Lung (tissue), 11 donors: ENCODE measurements at regions not wholly inside any gene's neighbourhood (a gene's known extent, or its start where the extent isn't known, plus 50 kb on each side); places are given as distances from the start of the nearest gene placed in this dataset.

ENCODE experiments used
- ATAC-seq: fragments of 200-7000 bp; cut with Tn5 transposase; one replicate; pipeline ENCODE4 v1.9.1; 2020; ENCODE audit warnings: moderate number of reproducible peaks; ENCODE audit not compliant: insufficient read depth, low FRiP score
- DNase-seq, 3 donors: peaks; one replicate each; pipeline ENCODE4 v3.0.0-alpha.2; 2013 to 2017
- H3K27ac ChIP-seq, 2 donors: one replicate each; pipeline ENCODE4 v1.5.1; 2013; ENCODE audit warnings: mild to moderate bottlenecking in 2 of 2, moderate library complexity in 2 of 2, control low read depth in 1 of 2, inconsistent platforms in 1 of 2, low read depth in 1 of 2, low read length in 1 of 2
- H3K27me3 ChIP-seq, 3 donors: one replicate each; pipeline ENCODE4 v1.5.1; 2013; ENCODE audit warnings: low read length in 2 of 3; ENCODE audit not compliant: control insufficient read depth in 3 of 3, insufficient read depth in 3 of 3
- H3K36me3 ChIP-seq, 4 donors: one replicate each; pipeline ENCODE4 v1.5.1; 2013; ENCODE audit warnings: low read length in 4 of 4, mild to moderate bottlenecking in 1 of 4, moderate library complexity in 1 of 4; ENCODE audit not compliant: control insufficient read depth in 4 of 4, insufficient read depth in 4 of 4
- H3K4me1 ChIP-seq, 5 donors: one replicate each; pipeline ENCODE4 v1.5.1; 2013; ENCODE audit warnings: low read length in 5 of 5, mild to moderate bottlenecking in 2 of 5, moderate library complexity in 1 of 5; ENCODE audit not compliant: control insufficient read depth in 5 of 5, insufficient read depth in 5 of 5
- H3K4me3 ChIP-seq: one replicate; pipeline ENCODE4 v1.5.1; 2013; ENCODE audit warnings: mild to moderate bottlenecking, control low read depth, moderate library complexity
- H3K9ac ChIP-seq, 2 donors: one replicate each; pipeline ENCODE4 v1.5.1; 2013; ENCODE audit warnings: low read length in 2 of 2, control low read depth in 1 of 2; ENCODE audit not compliant: insufficient read depth in 1 of 2
- H3K9me3 ChIP-seq, 4 donors: one replicate each; pipeline ENCODE4 v1.5.1; 2013; ENCODE audit warnings: low read length in 3 of 4, mild to moderate bottlenecking in 1 of 4, moderate library complexity in 1 of 4; ENCODE audit not compliant: control insufficient read depth in 4 of 4, insufficient read depth in 3 of 4
- WGBS, 2 donors: extraction: QIAGEN DNeasy Blood & Tissue Kit; methylation state at CpG; one replicate each; pipeline ENCODE4 v1.1.7; 2013; 5-methylcytosine and 5-hydroxymethylcytosine counted together
- TF ChIP-seq, protein P1 (sequence below): IDR thresholded peaks from 2 replicates; pipeline ENCODE4 v1.5.1; 2012; ENCODE audit warnings: mild to moderate bottlenecking; ENCODE audit errors: control extremely low read depth, extremely low read depth
- donor health status: control.
- donor health status: control.
- donor health status: Bipolar disorder and iron deficiency.
- donor health status: healthy.
- donor health status: DM: yes; HTN: yes; CAD: no.

DNA sequence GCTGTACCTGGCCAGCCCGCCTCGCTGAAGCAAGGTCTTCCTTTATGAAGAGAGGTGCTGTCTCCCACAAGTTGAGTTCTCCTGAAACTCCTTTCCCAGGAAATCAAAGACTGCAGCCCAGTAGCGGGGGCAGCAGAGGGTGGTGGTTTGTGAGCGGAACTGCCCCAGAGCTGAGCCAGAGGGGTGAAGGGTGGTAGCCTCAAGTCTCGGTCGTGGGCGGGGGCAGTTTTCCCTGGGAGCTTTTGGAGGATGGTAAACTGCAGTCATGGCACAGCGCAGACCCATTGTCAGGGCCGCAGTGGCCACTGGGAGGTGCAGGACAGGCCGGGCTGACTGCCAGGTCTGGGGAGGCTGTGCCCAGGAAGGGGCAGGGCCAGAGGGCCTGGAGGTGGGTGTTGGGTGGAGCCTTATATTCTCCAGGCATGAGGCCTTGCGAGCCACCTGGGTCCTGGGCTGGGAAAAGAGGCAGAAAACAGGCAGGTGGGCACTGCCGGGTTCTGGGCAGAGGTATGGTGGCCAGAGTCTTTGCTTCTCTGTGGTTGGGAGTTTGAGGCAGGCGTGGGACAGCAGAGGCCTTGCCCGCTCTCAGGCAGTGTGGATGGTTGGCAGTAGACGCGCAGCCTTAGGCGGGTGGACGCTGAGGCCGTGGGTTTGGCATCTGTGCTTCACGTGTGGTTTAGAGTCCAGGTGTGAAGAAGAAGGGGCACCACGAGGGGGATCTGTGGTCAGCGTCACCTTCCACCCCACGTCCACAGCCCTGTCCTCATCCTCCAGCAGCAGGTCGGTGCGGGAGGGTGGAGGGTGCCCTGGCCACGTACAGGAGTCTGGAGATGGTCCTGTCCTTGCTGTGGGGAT is 1176.4 kb downstream of the BRD1 start:
- no peaks in the 10 kb centered on the region for H3K27me3 ChIP-seq
- no peak overlapping the region for H3K9ac ChIP-seq
- H3K4me3 ChIP-seq, result no peak overlapping the region
- no peaks in the 10 kb centered on the region for H3K9me3 ChIP-seq
- TF ChIP-seq, protein P1, sequence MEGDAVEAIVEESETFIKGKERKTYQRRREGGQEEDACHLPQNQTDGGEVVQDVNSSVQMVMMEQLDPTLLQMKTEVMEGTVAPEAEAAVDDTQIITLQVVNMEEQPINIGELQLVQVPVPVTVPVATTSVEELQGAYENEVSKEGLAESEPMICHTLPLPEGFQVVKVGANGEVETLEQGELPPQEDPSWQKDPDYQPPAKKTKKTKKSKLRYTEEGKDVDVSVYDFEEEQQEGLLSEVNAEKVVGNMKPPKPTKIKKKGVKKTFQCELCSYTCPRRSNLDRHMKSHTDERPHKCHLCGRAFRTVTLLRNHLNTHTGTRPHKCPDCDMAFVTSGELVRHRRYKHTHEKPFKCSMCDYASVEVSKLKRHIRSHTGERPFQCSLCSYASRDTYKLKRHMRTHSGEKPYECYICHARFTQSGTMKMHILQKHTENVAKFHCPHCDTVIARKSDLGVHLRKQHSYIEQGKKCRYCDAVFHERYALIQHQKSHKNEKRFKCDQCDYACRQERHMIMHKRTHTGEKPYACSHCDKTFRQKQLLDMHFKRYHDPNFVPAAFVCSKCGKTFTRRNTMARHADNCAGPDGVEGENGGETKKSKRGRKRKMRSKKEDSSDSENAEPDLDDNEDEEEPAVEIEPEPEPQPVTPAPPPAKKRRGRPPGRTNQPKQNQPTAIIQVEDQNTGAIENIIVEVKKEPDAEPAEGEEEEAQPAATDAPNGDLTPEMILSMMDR, result no peak
- H3K36me3 ChIP-seq, result no peaks in the 10 kb centered on the region
- no peak overlapping the region for H3K27ac ChIP-seq
- H3K4me1 ChIP-seq, result no peaks in the 10 kb centered on the region
- ATAC-seq (no peak), DNase-seq (no peak)
- WGBS, 2 donors, result 88 to 90% methylated on average over 26 of the region's 26 CpGs

DNA sequence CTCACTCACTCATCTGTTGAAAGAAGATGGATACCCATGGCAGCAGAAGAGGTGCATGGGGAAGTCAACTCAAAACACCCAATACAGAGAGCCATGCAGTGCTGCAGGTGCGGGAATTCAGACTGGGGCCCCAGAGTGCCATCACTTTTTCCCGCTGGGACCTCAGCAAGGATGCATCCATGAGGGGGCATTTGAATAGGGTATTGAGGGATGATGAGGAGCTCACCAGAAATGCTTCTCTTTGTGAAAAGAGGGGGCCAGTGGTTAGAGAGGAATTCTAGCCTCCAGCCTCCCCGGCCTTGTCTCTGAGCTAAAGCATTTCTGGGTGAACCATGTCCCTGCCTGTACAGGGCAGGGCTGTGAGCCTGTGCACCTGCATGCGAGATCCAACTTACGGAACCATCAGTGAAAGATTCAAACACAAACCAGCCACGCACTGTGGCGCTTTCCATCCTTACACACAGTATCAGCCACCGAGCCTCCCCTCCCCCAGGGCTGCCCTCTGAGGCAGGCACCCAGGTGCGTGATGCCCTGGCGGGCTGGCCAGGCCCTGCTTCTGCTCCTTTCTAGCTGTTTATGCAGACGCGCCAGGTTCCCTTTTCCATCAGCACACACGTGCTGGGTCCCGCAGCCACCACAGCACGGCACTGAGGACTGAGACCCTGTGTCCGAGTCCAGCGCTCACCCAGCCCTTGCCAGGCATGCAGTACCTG is 1177.2 kb downstream of the BRD1 start:
- DNase-seq (no peak), ATAC-seq (no peak)
- H3K9ac ChIP-seq, result no peak overlapping the region
- no peak overlapping the region for H3K27ac ChIP-seq
- no peaks in the 10 kb centered on the region for H3K27me3 ChIP-seq
- H3K4me3 ChIP-seq, result no peak overlapping the region
- WGBS, 2 donors, result 91 to 93% methylated on average over 17 of the region's 17 CpGs
- TF ChIP-seq, protein P1, result no peak
- H3K4me1 ChIP-seq, result no peaks in the 10 kb centered on the region
- H3K9me3 ChIP-seq, result no peaks in the 10 kb centered on the region
- no peaks in the 10 kb centered on the region for H3K36me3 ChIP-seq

DNA sequence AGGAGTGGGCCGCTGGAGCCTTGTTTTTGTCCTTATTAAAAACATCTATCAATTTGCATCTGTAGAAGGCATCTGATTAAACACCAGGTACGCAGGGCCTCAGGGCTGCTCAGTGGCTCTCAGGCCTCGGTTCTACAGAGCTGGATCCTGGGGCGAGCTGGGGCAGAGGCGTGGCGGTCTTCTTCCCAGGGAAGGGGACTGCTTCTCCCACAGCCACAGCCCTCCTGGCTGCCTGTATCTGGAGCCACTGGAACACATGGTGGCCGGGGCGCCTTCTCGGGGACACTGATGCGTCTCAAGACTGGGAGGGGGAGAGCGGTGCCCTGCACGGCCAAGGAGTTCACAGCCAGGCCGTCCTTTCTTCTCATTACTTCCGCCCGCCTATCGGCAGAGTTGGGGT is 1178.2 kb downstream of the BRD1 start:
- no peaks in the 10 kb centered on the region for H3K36me3 ChIP-seq
- no peaks in the 10 kb centered on the region for H3K9me3 ChIP-seq
- H3K4me1 ChIP-seq, result no peaks in the 10 kb centered on the region
- DNase-seq (no peak), ATAC-seq (no peak)
- no peak overlapping the region for H3K9ac ChIP-seq
- TF ChIP-seq, protein P1, result no peak
- H3K27me3 ChIP-seq, result no peaks in the 10 kb centered on the region
- no peak overlapping the region for H3K27ac ChIP-seq
- 90 to 93% methylated on average over 16 of the region's 16 CpGs for WGBS, 2 donors
- H3K4me3 ChIP-seq, result no peak overlapping the region
